GM19023 (cell line): ENCODE measurements at regions not wholly inside any gene's neighbourhood (a gene's known extent, or its start where the extent isn't known, plus 50 kb on each side); places are given as distances from the start of the nearest gene placed in this dataset.
"Not testable (repeated sequence)": the region's sequence is repeated elsewhere in the genome, so short reads cannot be mapped to it uniquely, and the experiment has no call there.

ENCODE experiments used
- ATAC-seq: cut with Tn5 transposase; IDR thresholded peaks from one replicate; pipeline ENCODE4 v1.9.1; 2021; ENCODE audit warnings: mild to moderate bottlenecking, moderate library complexity; ENCODE audit not compliant: unreplicated experiment

GRCh38 chr11:81802591-81802990 is 931.1 kb downstream of the FAM181B start:
- ATAC-seq: no peak

- no peak for ATAC-seq
Measured at GRCh38 chr11:81792416-81792815, 941.2 kb downstream of the FAM181B start.

- no peak for ATAC-seq
Measured at GRCh38 chr11:81787584-81788049, 946.0 kb downstream of the FAM181B start.

GRCh38 chr11:81772166-81772565 is 961.5 kb downstream of the FAM181B start:
- ATAC-seq: no peak

GRCh38 chr11:81769906-81770305 is 963.8 kb downstream of the FAM181B start:
- not testable (repeated sequence) for ATAC-seq

- no peak for ATAC-seq
Measured at GRCh38 chr11:81756864-81757595, 976.6 kb downstream of the FAM181B start.

- ATAC-seq: no peak
Measured at GRCh38 chr11:81749245-81749644, 984.4 kb downstream of the FAM181B start.

GRCh38 chr11:81744336-81745116 is 989.1 kb downstream of the FAM181B start:
- ATAC-seq: no peak

GRCh38 chr11:81725701-81726100 is 1008.0 kb downstream of the FAM181B start:
- no peak for ATAC-seq

- no peak for ATAC-seq
Measured at GRCh38 chr11:81717695-81718094, 1016.0 kb downstream of the FAM181B start.

- ATAC-seq: no peak
Measured at GRCh38 chr11:81707881-81708280, 1025.8 kb downstream of the FAM181B start.

GRCh38 chr11:81705283-81705682 is 1028.4 kb downstream of the FAM181B start:
- ATAC-seq: no peak

GRCh38 chr11:81700076-81700475 is 1033.6 kb downstream of the FAM181B start:
- no peak for ATAC-seq

GRCh38 chr11:81687057-81687456 is 1046.6 kb downstream of the FAM181B start:
- ATAC-seq: no peak

- ATAC-seq: no peak
Measured at GRCh38 chr11:81674211-81674610, 1059.5 kb downstream of the FAM181B start.

GRCh38 chr11:81673001-81673400 is 1060.7 kb downstream of the FAM181B start:
- no peak for ATAC-seq

GRCh38 chr11:81669935-81670543 is 1063.6 kb downstream of the FAM181B start:
- ATAC-seq: no peak

GRCh38 chr11:81658722-81659121 is 1074.9 kb downstream of the FAM181B start:
- ATAC-seq: no peak

GRCh38 chr11:81655351-81655750 is 1078.3 kb downstream of the FAM181B start:
- no peak for ATAC-seq

- no peak for ATAC-seq
Measured at GRCh38 chr11:81647374-81647773, 1086.3 kb downstream of the FAM181B start.

GRCh38 chr11:81644239-81644840 is 1089.3 kb downstream of the FAM181B start:
- ATAC-seq: peak; percentile 79
